HuH-7 (cell line): ENCODE measurements at regions not wholly inside any gene's neighbourhood (a gene's known extent, or its start where the extent isn't known, plus 50 kb on each side); places are given as distances from the start of the nearest gene placed in this dataset.

ENCODE experiments used
- DNase-seq: peaks from one replicate; pipeline ENCODE4 v3.0.0; 2011; ENCODE audit warnings: low spot score

- no peak for DNase-seq
Measured at GRCh38 chr7:98565103-98565502, 52.0 kb upstream of the NPTX2 start.

GRCh38 chr7:98562871-98563495 lies 54.1 kb upstream of the NPTX2 start:
- DNase-seq = no peak

- DNase-seq = no peak
Measured at GRCh38 chr7:98562381-98562823, 54.7 kb upstream of the NPTX2 start.

- no peak for DNase-seq
Measured at GRCh38 chr7:98559958-98560357, 57.1 kb upstream of the NPTX2 start.

GRCh38 chr7:98559219-98559618 lies 57.9 kb upstream of the NPTX2 start:
- no peak for DNase-seq

GRCh38 chr7:98557538-98558031 lies 59.5 kb upstream of the NPTX2 start:
- no peak for DNase-seq

- DNase-seq = no peak
Measured at GRCh38 chr7:98556288-98556687, 60.8 kb upstream of the NPTX2 start.

- no peak for DNase-seq
Measured at GRCh38 chr7:98555403-98555802, 61.7 kb upstream of the NPTX2 start.

GRCh38 chr7:98553666-98554065 lies 63.4 kb upstream of the NPTX2 start:
- DNase-seq = no peak

GRCh38 chr7:98551611-98552273 lies 65.3 kb upstream of the NPTX2 start:
- DNase-seq = no peak

- no peak for DNase-seq
Measured at GRCh38 chr7:98548971-98549370, 68.1 kb upstream of the NPTX2 start.

GRCh38 chr7:98548370-98548769 lies 68.7 kb upstream of the NPTX2 start:
- no peak for DNase-seq

GRCh38 chr7:98541101-98541500 lies 76.0 kb upstream of the NPTX2 start:
- DNase-seq = no peak

GRCh38 chr7:98539865-98540264 lies 77.2 kb upstream of the NPTX2 start:
- no peak for DNase-seq

- no peak for DNase-seq
Measured at GRCh38 chr7:98536803-98537202, 80.3 kb upstream of the NPTX2 start.

- DNase-seq = no peak
Measured at GRCh38 chr7:98534493-98534892, 82.6 kb upstream of the NPTX2 start.

- no peak for DNase-seq
Measured at GRCh38 chr7:98531717-98532116, 85.4 kb upstream of the NPTX2 start.

GRCh38 chr7:98528079-98528478 lies 89.0 kb upstream of the NPTX2 start:
- no peak for DNase-seq

GRCh38 chr7:98526059-98526458 lies 91.0 kb upstream of the NPTX2 start:
- DNase-seq = no peak

GRCh38 chr7:98521089-98521692 lies 95.9 kb upstream of the NPTX2 start:
- no peak for DNase-seq

GRCh38 chr7:98520356-98520951 lies 96.6 kb upstream of the NPTX2 start:
- no peak for DNase-seq

- no peak for DNase-seq
Measured at GRCh38 chr7:98518159-98518947, 98.7 kb upstream of the NPTX2 start.
